HG03064 (cell line): ENCODE measurements at regions not wholly inside any gene's neighbourhood (a gene's known extent, or its start where the extent isn't known, plus 50 kb on each side); places are given as distances from the start of the nearest gene placed in this dataset.
"Not testable (repeated sequence)": the region's sequence is repeated elsewhere in the genome, so short reads cannot be mapped to it uniquely, and the experiment has no call there.

Experiments
- ATAC-seq: cut with Tn5 transposase; IDR thresholded peaks from one replicate; pipeline ENCODE4 v1.9.1; 2021; ENCODE audit warnings: low read depth; ENCODE audit not compliant: unreplicated experiment

GRCh38 chr2:147615726-147616125 lies 229.1 kb upstream of the ACVR2A start:
- no peak for ATAC-seq

- ATAC-seq: no peak
Observed at GRCh38 chr2:147614979-147615470, 229.8 kb upstream of the ACVR2A start.

- no peak for ATAC-seq
Observed at GRCh38 chr2:147614471-147614870, 230.4 kb upstream of the ACVR2A start.

GRCh38 chr2:147610496-147611040 lies 234.3 kb upstream of the ACVR2A start:
- ATAC-seq: no peak

GRCh38 chr2:147609301-147609700 lies 235.5 kb upstream of the ACVR2A start:
- ATAC-seq: no peak

GRCh38 chr2:147607379-147607778 lies 237.4 kb upstream of the ACVR2A start:
- no peak for ATAC-seq

- no peak for ATAC-seq
Observed at GRCh38 chr2:147603876-147604275, 241.0 kb upstream of the ACVR2A start.

GRCh38 chr2:147603447-147603846 lies 241.4 kb upstream of the ACVR2A start:
- no peak for ATAC-seq

GRCh38 chr2:147600646-147601045 lies 244.2 kb upstream of the ACVR2A start:
- ATAC-seq: no peak

GRCh38 chr2:147600223-147600622 lies 244.6 kb upstream of the ACVR2A start:
- ATAC-seq: no peak

- ATAC-seq: no peak
Observed at GRCh38 chr2:147595200-147595599, 249.6 kb upstream of the ACVR2A start.

GRCh38 chr2:147594038-147594437 lies 250.8 kb upstream of the ACVR2A start:
- ATAC-seq: no peak

GRCh38 chr2:147592784-147593183 lies 252.0 kb upstream of the ACVR2A start:
- not testable (repeated sequence) for ATAC-seq

GRCh38 chr2:147589127-147589526 lies 255.7 kb upstream of the ACVR2A start:
- ATAC-seq: no peak

GRCh38 chr2:147588191-147588590 lies 256.6 kb upstream of the ACVR2A start:
- ATAC-seq: no peak

GRCh38 chr2:147578529-147578928 lies 266.3 kb upstream of the ACVR2A start:
- no peak for ATAC-seq

GRCh38 chr2:147577998-147578380 lies 266.8 kb upstream of the ACVR2A start:
- no peak for ATAC-seq

GRCh38 chr2:147577323-147577997 lies 267.4 kb upstream of the ACVR2A start:
- no peak for ATAC-seq

GRCh38 chr2:147575106-147575505 lies 269.7 kb upstream of the ACVR2A start:
- no peak for ATAC-seq

- ATAC-seq: no peak
Observed at GRCh38 chr2:147572622-147573021, 272.2 kb upstream of the ACVR2A start.

GRCh38 chr2:147569426-147569825 lies 275.4 kb upstream of the ACVR2A start:
- ATAC-seq: no peak

GRCh38 chr2:147568109-147568508 lies 276.7 kb upstream of the ACVR2A start:
- no peak for ATAC-seq
